Loucy (cell line): ENCODE measurements at regions not wholly inside any gene's neighbourhood (a gene's known extent, or its start where the extent isn't known, plus 50 kb on each side); places are given as distances from the start of the nearest gene placed in this dataset.
"Not testable (repeated sequence)": the region's sequence is repeated elsewhere in the genome, so short reads cannot be mapped to it uniquely, and the experiment has no call there.

ENCODE experiments used
- H2AFZ ChIP-seq: fragments of 200-600 bp; sonication (generic); 2 replicates; pipeline ENCODE4 v1.6.0; 2016; ENCODE audit warnings: antibody characterized with exemption, mild to moderate bottlenecking, low read length, moderate library complexity
- H3F3A ChIP-seq: fragments of 200-600 bp; 2 replicates; pipeline ENCODE4 v1.6.0; 2016; ENCODE audit warnings: antibody characterized with exemption, low read depth, mild to moderate bottlenecking
- H3K27me3 ChIP-seq: fragments of 200-600 bp; sonication (generic); 2 replicates; pipeline ENCODE4 v1.6.1; 2014; ENCODE audit warnings: low read length, mild to moderate bottlenecking; ENCODE audit not compliant: insufficient read depth, poor library complexity, severe bottlenecking
- H3K36me3 ChIP-seq: fragments of 200-600 bp; sonication (generic); 2 replicates; pipeline ENCODE4 v1.6.1; 2016; ENCODE audit warnings: low read length; ENCODE audit not compliant: insufficient read depth
- H3K4me1 ChIP-seq: fragments of 200-600 bp; sonication (generic); 2 replicates; pipeline ENCODE4 v1.5.1; 2014; ENCODE audit warnings: low read length, mild to moderate bottlenecking; ENCODE audit not compliant: insufficient read depth, poor library complexity, severe bottlenecking
- H3K4me2 ChIP-seq: fragments of 200-600 bp; sonication (generic); 2 replicates; pipeline ENCODE4 v1.6.0; 2014; ENCODE audit warnings: antibody characterized with exemption, low read length, low read depth, mild to moderate bottlenecking; ENCODE audit not compliant: poor library complexity, severe bottlenecking
- H3K4me3 ChIP-seq: fragments of 200-600 bp; sonication (generic); 2 replicates; pipeline ENCODE4 v1.5.1; 2014; ENCODE audit warnings: low read length, mild to moderate bottlenecking, mixed read lengths; ENCODE audit not compliant: poor library complexity, severe bottlenecking
- H3K79me2 ChIP-seq: fragments of 200-600 bp; sonication (generic); 2 replicates; pipeline ENCODE4 v1.6.1; 2014; ENCODE audit warnings: low read length; ENCODE audit not compliant: insufficient read depth
- H3K9ac ChIP-seq: fragments of 200-600 bp; sonication (generic); 2 replicates; pipeline ENCODE4 v1.6.0; 2014; ENCODE audit warnings: mild to moderate bottlenecking, low read depth, low read length, moderate library complexity; ENCODE audit not compliant: poor library complexity, severe bottlenecking
- H3K9me2 ChIP-seq: fragments of 200-600 bp; sonication (generic); replicated peaks from 2 replicates; pipeline ENCODE4 v1.6.1; 2016; ENCODE audit warnings: low read depth, low read length, mixed read lengths
- H3K9me3 ChIP-seq: fragments of 200-600 bp; sonication (generic); 2 replicates; pipeline ENCODE4 v1.6.1; 2014; ENCODE audit warnings: mild to moderate bottlenecking, antibody characterized with exemption, low read length, low read depth; ENCODE audit not compliant: insufficient read depth
- H4K20me1 ChIP-seq: fragments of 200-600 bp; sonication (generic); 2 replicates; pipeline ENCODE4 v1.6.0; 2014; ENCODE audit warnings: antibody characterized with exemption, low read length, mild to moderate bottlenecking; ENCODE audit not compliant: insufficient read depth, poor library complexity, severe bottlenecking
- CTCF ChIP-seq: fragments of 200-600 bp; sonication (generic); conservative IDR thresholded peaks from 2 replicates; pipeline ENCODE4 v1.5.1; 2014; ENCODE audit warnings: mild to moderate bottlenecking, antibody characterized with exemption, low read length
- EZH2phosphoT487 ChIP-seq: fragments of 200-600 bp; IDR thresholded peaks from 2 replicates; pipeline ENCODE4 v1.6.1; 2018; ENCODE audit warnings: antibody characterized with exemption, mild to moderate bottlenecking, moderate library complexity, borderline replicate concordance

GRCh38 chr3:10692039-10692622 lies 123.9 kb upstream of the SLC6A11 start:
- Histone ChIP-seq H3F3A (no peaks in the 10 kb centered on the region), H2AFZ (no peak overlapping the region), H4K20me1 (no peaks in the 10 kb centered on the region), H3K9me3 (no peaks in the 10 kb centered on the region), H3K4me1 (no peaks in the 10 kb centered on the region), H3K79me2 (no peaks in the 10 kb centered on the region), H3K9me2 (no peaks in the 10 kb centered on the region), H3K36me3 (no peaks in the 10 kb centered on the region), H3K27me3 (no peaks in the 10 kb centered on the region), H3K4me3 (no peak overlapping the region), H3K9ac (no peak overlapping the region), H3K4me2 (no peak overlapping the region)
- TF ChIP-seq EZH2phosphoT487 (no peak), CTCF (no peak)

- H3K4me1 ChIP-seq = no peaks in the 10 kb centered on the region
- H3K79me2 ChIP-seq = no peaks in the 10 kb centered on the region
- no peaks in the 10 kb centered on the region for H3F3A ChIP-seq
- no peak overlapping the region for H3K4me3 ChIP-seq
- H3K9me2 ChIP-seq = no peaks in the 10 kb centered on the region
- no peak overlapping the region for H3K9ac ChIP-seq
- H3K36me3 ChIP-seq = no peaks in the 10 kb centered on the region
- H2AFZ ChIP-seq = no peak overlapping the region
- no peaks in the 10 kb centered on the region for H4K20me1 ChIP-seq
- no peak overlapping the region for H3K4me2 ChIP-seq
- TF ChIP-seq EZH2phosphoT487 (no peak), CTCF (no peak)
- no peaks in the 10 kb centered on the region for H3K9me3 ChIP-seq
- H3K27me3 ChIP-seq = no peaks in the 10 kb centered on the region
Measured at GRCh38 chr3:10693457-10693856, 122.6 kb upstream of the SLC6A11 start.

- no peak for TF ChIP-seq EZH2phosphoT487
- TF ChIP-seq CTCF = no peak
- H2AFZ ChIP-seq = no peak overlapping the region
- H3F3A ChIP-seq = no peaks in the 10 kb centered on the region
- no peaks in the 10 kb centered on the region for H3K9me3 ChIP-seq
- no peaks in the 10 kb centered on the region for H3K4me1 ChIP-seq
- H3K9me2 ChIP-seq = no peaks in the 10 kb centered on the region
- H3K79me2 ChIP-seq = no peaks in the 10 kb centered on the region
- H3K4me2 ChIP-seq = no peak overlapping the region
- no peaks in the 10 kb centered on the region for H3K27me3 ChIP-seq
- no peaks in the 10 kb centered on the region for H4K20me1 ChIP-seq
- no peak overlapping the region for H3K9ac ChIP-seq
- no peaks in the 10 kb centered on the region for H3K36me3 ChIP-seq
- H3K4me3 ChIP-seq = no peak overlapping the region
Measured at GRCh38 chr3:10694179-10694578, 121.8 kb upstream of the SLC6A11 start.

GRCh38 chr3:10695186-10695585 lies 120.8 kb upstream of the SLC6A11 start:
- H3K4me2 ChIP-seq, H3K79me2 ChIP-seq: not testable (repeated sequence)

More at GRCh38 chr3:10695186-10695585, 120.8 kb upstream of the SLC6A11 start:
- not testable (repeated sequence) for H3K4me3 ChIP-seq, H4K20me1 ChIP-seq, H3K9me3 ChIP-seq, H2AFZ ChIP-seq, H3K36me3 ChIP-seq, H3F3A ChIP-seq, H3K4me1 ChIP-seq, H3K27me3 ChIP-seq, H3K9me2 ChIP-seq, H3K9ac ChIP-seq
